Brain microvascular endothelial cell (primary cell): ENCODE measurements at regions not wholly inside any gene's neighbourhood (a gene's known extent, or its start where the extent isn't known, plus 50 kb on each side); places are given as distances from the start of the nearest gene placed in this dataset.

Source experiments
- DNase-seq: peaks from one replicate; pipeline ENCODE4 v3.0.0-alpha.2; 2020
- H3K27ac ChIP-seq: fragments of 250-450 bp; sonication (Bioruptor Pico); 2 replicates; pipeline ENCODE4 v1.5.1; 2020; ENCODE audit warnings: mild to moderate bottlenecking, moderate library complexity
- H3K27me3 ChIP-seq: fragments of 250-450 bp; sonication (Bioruptor Pico); replicated peaks from 2 replicates; pipeline ENCODE4 v1.5.1; 2020; ENCODE audit warnings: mild to moderate bottlenecking
- H3K36me3 ChIP-seq: fragments of 250-450 bp; sonication (Bioruptor Pico); replicated peaks from 2 replicates; pipeline ENCODE4 v1.5.1; 2020; ENCODE audit warnings: mild to moderate bottlenecking
- H3K4me3 ChIP-seq: 2 replicates; pipeline ENCODE4 v1.5.1; 2011; ENCODE audit warnings: low read depth, mild to moderate bottlenecking, control low read depth, low read length, moderate library complexity
- in situ Hi-C: cut with HindIII; loops from 2 replicates; pipeline ENCODE4 v1.10.0; 2017; ENCODE audit warnings: low sequenced_read_pairs, low pct_ligation_motif_present
- TF ChIP-seq, protein P1 (sequence below): IDR thresholded peaks from 2 replicates; pipeline ENCODE4 v1.5.1; 2011; ENCODE audit warnings: low read depth, mild to moderate bottlenecking, moderate library complexity, low read length, control low read depth, inconsistent platforms; ENCODE audit errors: missing control alignments

DNA sequence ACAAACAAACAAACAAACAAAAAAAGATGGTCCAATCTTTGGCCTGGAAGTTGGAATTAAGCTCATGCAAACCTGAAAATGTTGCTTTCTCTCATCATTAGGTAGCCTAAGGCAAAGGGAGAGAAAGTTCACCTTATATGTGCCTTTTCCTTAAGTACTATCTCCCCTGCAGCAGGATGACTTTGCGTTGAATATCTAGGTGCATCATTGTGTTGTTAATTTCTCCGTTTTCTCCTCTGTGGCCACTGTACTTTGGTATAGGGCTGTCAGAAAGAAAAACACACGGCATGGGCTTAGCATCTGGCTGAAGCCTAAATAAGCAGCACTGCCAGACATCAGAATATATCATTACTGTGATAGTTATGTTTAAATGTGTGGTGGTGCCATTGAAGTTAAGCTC is 345.5 kb downstream of the BCAT1 start:
- in situ Hi-C loops: no loop called here

DNA sequence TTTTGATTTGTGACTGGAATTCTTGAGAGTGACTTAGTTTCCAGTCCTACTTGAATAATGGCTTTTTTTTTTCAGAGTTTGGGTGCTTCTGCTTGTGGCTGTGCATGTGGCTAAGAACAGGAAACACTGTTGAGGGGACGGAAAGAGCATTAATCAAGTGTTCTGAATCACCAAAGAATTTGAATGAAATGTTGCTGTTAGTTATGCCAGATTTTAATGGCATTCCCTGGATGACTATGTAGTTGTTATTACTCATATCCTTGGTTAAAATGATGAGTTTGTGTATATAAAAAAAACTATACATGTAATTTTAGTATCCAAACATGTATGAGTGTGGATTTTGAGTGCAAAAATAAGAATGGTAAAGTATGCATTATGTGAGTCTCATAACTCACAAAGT is 347.9 kb downstream of the BCAT1 start:
- TF ChIP-seq, protein P1, sequence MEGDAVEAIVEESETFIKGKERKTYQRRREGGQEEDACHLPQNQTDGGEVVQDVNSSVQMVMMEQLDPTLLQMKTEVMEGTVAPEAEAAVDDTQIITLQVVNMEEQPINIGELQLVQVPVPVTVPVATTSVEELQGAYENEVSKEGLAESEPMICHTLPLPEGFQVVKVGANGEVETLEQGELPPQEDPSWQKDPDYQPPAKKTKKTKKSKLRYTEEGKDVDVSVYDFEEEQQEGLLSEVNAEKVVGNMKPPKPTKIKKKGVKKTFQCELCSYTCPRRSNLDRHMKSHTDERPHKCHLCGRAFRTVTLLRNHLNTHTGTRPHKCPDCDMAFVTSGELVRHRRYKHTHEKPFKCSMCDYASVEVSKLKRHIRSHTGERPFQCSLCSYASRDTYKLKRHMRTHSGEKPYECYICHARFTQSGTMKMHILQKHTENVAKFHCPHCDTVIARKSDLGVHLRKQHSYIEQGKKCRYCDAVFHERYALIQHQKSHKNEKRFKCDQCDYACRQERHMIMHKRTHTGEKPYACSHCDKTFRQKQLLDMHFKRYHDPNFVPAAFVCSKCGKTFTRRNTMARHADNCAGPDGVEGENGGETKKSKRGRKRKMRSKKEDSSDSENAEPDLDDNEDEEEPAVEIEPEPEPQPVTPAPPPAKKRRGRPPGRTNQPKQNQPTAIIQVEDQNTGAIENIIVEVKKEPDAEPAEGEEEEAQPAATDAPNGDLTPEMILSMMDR: no peak
- in situ Hi-C loops: no loop called here
- Histone ChIP-seq H3K27ac (no peak overlapping the region), H3K36me3 (no peaks in the 10 kb centered on the region), H3K4me3 (no peak overlapping the region), H3K27me3 (no peaks in the 10 kb centered on the region)
- peak; percentile 50 for DNase-seq

More for the DNA sequence above, 345.5 kb downstream of the BCAT1 start:
- TF ChIP-seq, protein P1: no peak
- no peak for DNase-seq
- Histone ChIP-seq H3K4me3 (no peak overlapping the region), H3K27me3 (no peaks in the 10 kb centered on the region), H3K27ac (no peak overlapping the region), H3K36me3 (no peaks in the 10 kb centered on the region)

DNA sequence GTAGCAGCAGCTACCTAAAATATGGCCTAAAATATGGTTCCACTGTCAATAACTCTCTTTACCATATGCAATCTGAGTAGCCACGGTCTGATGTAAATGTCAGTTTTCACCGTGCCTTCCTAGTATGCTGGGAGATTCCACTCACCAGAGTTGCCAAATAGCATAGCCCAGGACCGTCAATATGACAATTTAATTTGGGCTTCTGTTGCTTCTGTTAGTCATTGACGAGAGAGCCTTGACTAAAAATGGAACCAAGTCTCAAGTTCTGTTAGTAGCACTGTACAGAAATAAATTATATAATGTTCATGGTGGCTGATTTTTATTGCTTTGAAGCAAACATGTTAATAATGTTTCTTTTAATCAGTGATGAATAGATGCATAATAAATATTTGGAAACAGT is 348.4 kb downstream of the BCAT1 start:
- Histone ChIP-seq H3K36me3 (no peaks in the 10 kb centered on the region), H3K27ac (no peak overlapping the region), H3K4me3 (no peak overlapping the region), H3K27me3 (no peaks in the 10 kb centered on the region)
- no peak for DNase-seq
- TF ChIP-seq, protein P1: no peak
- in situ Hi-C loops: no loop called here

DNA sequence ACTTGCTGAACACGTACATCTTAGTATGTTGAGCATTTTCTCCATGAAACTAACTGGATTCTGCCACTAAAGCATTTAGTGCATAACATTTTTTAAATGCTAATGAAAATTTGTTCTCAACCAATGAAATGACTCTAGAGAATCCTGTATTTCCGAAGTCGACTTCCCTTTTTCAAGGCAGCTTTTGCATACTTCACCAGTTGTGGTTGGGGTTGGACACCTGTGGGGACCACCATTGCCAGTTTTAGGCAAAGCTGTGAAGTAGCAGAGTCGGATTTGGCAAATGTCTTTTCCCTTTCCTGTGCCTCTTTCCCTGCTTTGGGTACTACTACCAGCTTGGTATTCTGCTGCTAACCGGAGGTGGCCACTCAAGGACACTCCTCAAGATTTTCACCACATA is 349.2 kb downstream of the BCAT1 start:
- DNase-seq: no peak
- TF ChIP-seq, protein P1: no peak
- H3K27me3 ChIP-seq: no peaks in the 10 kb centered on the region
- in situ Hi-C loops: no loop called here
- H3K4me3 ChIP-seq: no peak overlapping the region
- H3K36me3 ChIP-seq: no peaks in the 10 kb centered on the region
- no peak overlapping the region for H3K27ac ChIP-seq

DNA sequence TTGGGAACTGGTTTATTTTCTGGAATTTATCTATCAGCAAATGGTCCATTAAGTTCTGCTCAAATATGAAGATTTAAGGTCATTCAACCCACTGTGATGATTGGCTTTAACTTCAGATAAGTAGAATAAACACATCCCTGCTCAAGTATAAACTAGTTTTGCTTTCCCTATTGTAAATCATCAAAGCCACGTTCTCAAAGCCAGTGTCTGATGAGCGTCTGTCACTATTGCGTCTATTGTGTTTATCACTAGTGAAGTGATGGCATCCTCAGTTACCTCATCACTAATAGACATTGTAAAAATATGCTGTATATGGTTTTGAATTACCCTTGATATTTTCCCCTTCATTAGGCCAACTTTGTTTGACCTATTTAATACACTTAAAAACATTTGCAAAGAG is 351.3 kb downstream of the BCAT1 start:
- Histone ChIP-seq H3K36me3 (no peaks in the 10 kb centered on the region), H3K27me3 (no peaks in the 10 kb centered on the region), H3K27ac (no peak overlapping the region), H3K4me3 (no peak overlapping the region)
- in situ Hi-C loops: no loop called here
- DNase-seq: no peak
- TF ChIP-seq, protein P1: no peak

DNA sequence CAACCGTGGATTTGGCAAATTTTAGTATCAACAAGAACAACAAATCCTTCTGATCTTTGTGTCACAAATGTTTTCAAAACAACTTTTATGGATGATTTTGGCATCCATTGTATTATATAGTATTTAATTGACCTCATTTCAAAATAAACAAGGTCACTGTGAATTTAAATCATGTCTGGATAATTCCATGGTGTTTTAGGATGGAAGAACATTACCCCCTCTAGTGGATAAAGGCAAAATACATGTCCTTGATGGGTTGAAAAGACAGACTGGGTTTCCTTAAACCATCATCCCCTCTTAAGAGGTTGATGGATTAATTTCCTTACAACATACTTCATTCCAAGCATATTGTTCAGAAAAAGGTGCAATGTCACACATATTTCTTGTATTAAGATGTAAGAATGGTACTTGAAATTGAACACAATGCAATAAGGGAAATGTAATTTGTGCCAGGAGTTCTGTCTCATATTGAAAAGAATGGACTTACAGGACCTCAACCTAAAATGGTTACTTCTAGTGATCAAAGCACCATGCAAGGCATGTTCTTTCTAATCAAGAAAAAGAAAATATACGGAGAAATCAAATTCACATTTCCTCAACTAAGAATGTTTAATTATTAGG is 352.0 kb downstream of the BCAT1 start:
- in situ Hi-C loops: no loop called here
- TF ChIP-seq, protein P1: peak; percentile 51
- DNase-seq: no peak

More for the DNA sequence above, 352.0 kb downstream of the BCAT1 start:
- Histone ChIP-seq H3K36me3 (no peaks in the 10 kb centered on the region), H3K27me3 (no peaks in the 10 kb centered on the region), H3K4me3 (no peak overlapping the region), H3K27ac (no peak overlapping the region)
